Type B pancreatic cell (in vitro differentiated cells): ENCODE measurements at regions not wholly inside any gene's neighbourhood (a gene's known extent, or its start where the extent isn't known, plus 50 kb on each side); places are given as distances from the start of the nearest gene placed in this dataset.

Experiments
- DNase-seq: peaks from one replicate; pipeline ENCODE4 v3.0.0; 2021; ENCODE audit warnings: mixed read lengths; ENCODE audit not compliant: unreplicated experiment; ENCODE audit errors: extremely low spot score
- H3K27ac Mint-ChIP-seq: 2 replicates; pipeline ENCODE4 v1.8.0; 2021; ENCODE audit warnings: mild to moderate bottlenecking, mixed read lengths
- H3K27me3 Mint-ChIP-seq: 2 replicates; pipeline ENCODE4 v1.8.0; 2021; ENCODE audit warnings: mixed read lengths
- H3K36me3 Mint-ChIP-seq: 2 replicates; pipeline ENCODE4 v1.8.0; 2021; ENCODE audit warnings: mixed read lengths
- H3K4me1 Mint-ChIP-seq: one replicate; pipeline ENCODE4 v1.8.0; 2021; ENCODE audit warnings: mixed read lengths; ENCODE audit not compliant: unreplicated experiment
- H3K4me3 Mint-ChIP-seq: 2 replicates; pipeline ENCODE4 v1.8.0; 2021; ENCODE audit warnings: mild to moderate bottlenecking, mixed read lengths
- H3K9me3 Mint-ChIP-seq: 2 replicates; pipeline ENCODE4 v1.8.0; 2021; ENCODE audit warnings: mixed read lengths
- TF ChIP-seq, protein P1 (sequence below): fragments of 200-600 bp; sonication (generic); conservative IDR thresholded peaks from 2 replicates; pipeline ENCODE4 v1.5.0; 2021; ENCODE audit warnings: antibody characterized with exemption, mild to moderate bottlenecking

GRCh38 chr14:46368275-46368674 lies 283.3 kb downstream of the RPL10L start:
- TF ChIP-seq, protein P1, sequence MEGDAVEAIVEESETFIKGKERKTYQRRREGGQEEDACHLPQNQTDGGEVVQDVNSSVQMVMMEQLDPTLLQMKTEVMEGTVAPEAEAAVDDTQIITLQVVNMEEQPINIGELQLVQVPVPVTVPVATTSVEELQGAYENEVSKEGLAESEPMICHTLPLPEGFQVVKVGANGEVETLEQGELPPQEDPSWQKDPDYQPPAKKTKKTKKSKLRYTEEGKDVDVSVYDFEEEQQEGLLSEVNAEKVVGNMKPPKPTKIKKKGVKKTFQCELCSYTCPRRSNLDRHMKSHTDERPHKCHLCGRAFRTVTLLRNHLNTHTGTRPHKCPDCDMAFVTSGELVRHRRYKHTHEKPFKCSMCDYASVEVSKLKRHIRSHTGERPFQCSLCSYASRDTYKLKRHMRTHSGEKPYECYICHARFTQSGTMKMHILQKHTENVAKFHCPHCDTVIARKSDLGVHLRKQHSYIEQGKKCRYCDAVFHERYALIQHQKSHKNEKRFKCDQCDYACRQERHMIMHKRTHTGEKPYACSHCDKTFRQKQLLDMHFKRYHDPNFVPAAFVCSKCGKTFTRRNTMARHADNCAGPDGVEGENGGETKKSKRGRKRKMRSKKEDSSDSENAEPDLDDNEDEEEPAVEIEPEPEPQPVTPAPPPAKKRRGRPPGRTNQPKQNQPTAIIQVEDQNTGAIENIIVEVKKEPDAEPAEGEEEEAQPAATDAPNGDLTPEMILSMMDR = no peak
- Mint-ChIP-seq H3K4me1 (no peaks in the 10 kb centered on the region), H3K27ac (no peak overlapping the region), H3K9me3 (peaks cover 1% of the 10 kb centered on the region), H3K4me3 (no peak overlapping the region), H3K27me3 (no peaks in the 10 kb centered on the region), H3K36me3 (no peaks in the 10 kb centered on the region)
- DNase-seq = no peak

DNA sequence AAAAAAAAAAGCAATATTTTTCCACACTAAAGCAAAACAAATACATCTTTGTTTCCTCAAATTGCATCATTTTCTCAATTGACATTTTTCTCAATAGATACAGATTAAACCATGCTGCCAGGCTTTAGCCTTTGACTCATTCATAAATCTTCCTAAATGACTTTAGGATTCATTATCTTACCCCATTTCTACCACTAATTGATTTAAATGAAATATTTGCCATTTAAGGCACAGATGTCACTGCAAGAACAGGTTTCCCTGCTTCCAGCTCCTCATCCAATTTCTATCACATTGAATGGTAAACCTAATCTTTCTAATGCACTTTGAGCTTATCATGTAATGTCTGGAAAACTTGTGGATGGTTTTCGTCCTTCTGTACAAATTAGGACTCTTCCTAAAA lies 298.7 kb downstream of the RPL10L start:
- Mint-ChIP-seq H3K27ac (no peak overlapping the region), H3K27me3 (no peaks in the 10 kb centered on the region), H3K4me1 (no peaks in the 10 kb centered on the region), H3K36me3 (no peaks in the 10 kb centered on the region), H3K9me3 (no peaks in the 10 kb centered on the region), H3K4me3 (no peak overlapping the region)
- TF ChIP-seq, protein P1 = no peak
- DNase-seq = no peak

DNA sequence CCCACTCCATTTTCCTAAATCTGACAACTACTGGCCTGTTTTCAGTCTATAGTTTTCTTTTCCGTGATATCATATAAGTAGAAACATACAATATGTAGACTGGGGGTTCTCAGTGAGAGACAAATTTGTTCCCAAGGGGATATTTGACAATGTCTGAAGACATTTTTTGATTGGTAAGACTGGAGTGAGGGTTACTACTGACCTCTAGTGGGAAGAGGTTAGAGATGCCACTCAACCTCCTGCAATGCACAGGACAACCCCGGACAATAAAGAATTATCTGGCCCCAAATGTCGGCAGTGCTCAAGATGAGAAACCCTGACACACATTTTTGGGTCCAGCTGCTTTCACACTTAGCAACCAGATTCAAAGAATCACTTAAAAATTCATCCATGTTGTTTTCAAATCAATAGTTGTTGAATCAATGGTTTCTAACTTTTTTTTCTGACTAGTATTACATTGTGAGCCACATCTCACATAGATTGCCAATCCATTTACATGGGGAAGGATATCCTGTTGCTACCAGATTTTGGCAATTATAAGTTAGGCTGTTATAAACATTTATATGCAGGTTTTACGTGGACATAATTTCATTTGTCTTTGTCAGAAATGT lies 307.1 kb downstream of the RPL10L start:
- Mint-ChIP-seq H3K4me1 (no peaks in the 10 kb centered on the region), H3K27ac (no peak overlapping the region), H3K27me3 (no peaks in the 10 kb centered on the region), H3K36me3 (no peaks in the 10 kb centered on the region), H3K4me3 (no peak overlapping the region), H3K9me3 (no peaks in the 10 kb centered on the region)
- no peak for DNase-seq
- TF ChIP-seq, protein P1 = peak; percentile 71

GRCh38 chr14:46325777-46326176 lies 325.8 kb downstream of the RPL10L start:
- H3K27me3 Mint-ChIP-seq = no peaks in the 10 kb centered on the region

DNA sequence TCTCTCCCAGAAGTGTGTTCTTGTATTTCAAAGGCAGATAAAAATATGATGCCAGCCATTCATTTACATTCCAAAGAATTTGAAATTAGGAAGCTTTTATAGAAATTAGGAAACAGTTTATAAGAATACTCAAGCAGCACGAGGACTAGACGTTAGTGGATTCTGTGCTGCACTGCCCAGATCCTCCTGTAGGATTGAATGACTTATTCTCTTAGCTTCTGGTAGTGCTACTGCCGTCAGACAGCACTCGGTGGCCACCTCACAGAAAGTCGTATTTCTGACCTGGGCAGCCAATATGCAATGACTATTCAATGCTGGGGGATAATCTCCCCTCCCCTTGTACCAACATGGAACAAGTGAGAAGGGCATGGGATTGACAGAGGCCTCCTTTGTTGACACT lies 326.4 kb downstream of the RPL10L start:
- H3K36me3 Mint-ChIP-seq = no peaks in the 10 kb centered on the region
- no peak overlapping the region for H3K27ac Mint-ChIP-seq
- H3K4me3 Mint-ChIP-seq = no peak overlapping the region
- DNase-seq = no peak
- no peaks in the 10 kb centered on the region for H3K27me3 Mint-ChIP-seq
- no peaks in the 10 kb centered on the region for H3K9me3 Mint-ChIP-seq
- TF ChIP-seq, protein P1 = peak; percentile 47
- no peaks in the 10 kb centered on the region for H3K4me1 Mint-ChIP-seq

More at GRCh38 chr14:46325777-46326176, 325.8 kb downstream of the RPL10L start:
- Mint-ChIP-seq H3K4me1 (no peaks in the 10 kb centered on the region), H3K27ac (no peak overlapping the region), H3K4me3 (no peak overlapping the region), H3K9me3 (no peaks in the 10 kb centered on the region), H3K36me3 (no peaks in the 10 kb centered on the region)
- TF ChIP-seq, protein P1 = no peak
- no peak for DNase-seq

DNA sequence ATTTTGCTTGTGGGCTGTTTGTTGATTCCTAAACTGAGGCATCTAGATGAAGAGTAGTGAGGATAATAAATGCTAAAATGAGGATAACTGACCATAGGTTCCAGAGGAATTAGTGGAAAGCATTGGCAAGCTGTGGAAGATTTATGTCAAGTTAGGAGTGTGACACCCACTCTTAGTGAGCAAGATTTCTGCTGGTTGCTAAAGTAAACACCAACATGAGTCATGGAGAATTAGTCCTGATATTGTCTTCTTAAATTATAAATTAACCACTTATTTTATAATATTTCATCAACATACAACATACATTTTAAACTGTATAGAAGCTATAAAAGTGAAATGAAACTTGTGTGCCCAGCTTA lies 328.2 kb downstream of the RPL10L start:
- no peaks in the 10 kb centered on the region for H3K36me3 Mint-ChIP-seq
- TF ChIP-seq, protein P1 = no peak
- H3K27me3 Mint-ChIP-seq = no peaks in the 10 kb centered on the region
- DNase-seq = no peak
- H3K9me3 Mint-ChIP-seq = no peaks in the 10 kb centered on the region
- peak overlapping the region; percentile 22 for H3K27ac Mint-ChIP-seq
- no peaks in the 10 kb centered on the region for H3K4me1 Mint-ChIP-seq
- H3K4me3 Mint-ChIP-seq = no peak overlapping the region
